ENCODE measurements at regions not wholly inside any gene's neighbourhood (a gene's known extent, or its start where the extent isn't known, plus 50 kb on each side); places are given as distances from the start of the nearest gene placed in this dataset.

GRCh38 chr12:59393506-59393905 lies 202.3 kb upstream of the SLC16A7 start:
- TF ChIP-seq, protein P1, sequence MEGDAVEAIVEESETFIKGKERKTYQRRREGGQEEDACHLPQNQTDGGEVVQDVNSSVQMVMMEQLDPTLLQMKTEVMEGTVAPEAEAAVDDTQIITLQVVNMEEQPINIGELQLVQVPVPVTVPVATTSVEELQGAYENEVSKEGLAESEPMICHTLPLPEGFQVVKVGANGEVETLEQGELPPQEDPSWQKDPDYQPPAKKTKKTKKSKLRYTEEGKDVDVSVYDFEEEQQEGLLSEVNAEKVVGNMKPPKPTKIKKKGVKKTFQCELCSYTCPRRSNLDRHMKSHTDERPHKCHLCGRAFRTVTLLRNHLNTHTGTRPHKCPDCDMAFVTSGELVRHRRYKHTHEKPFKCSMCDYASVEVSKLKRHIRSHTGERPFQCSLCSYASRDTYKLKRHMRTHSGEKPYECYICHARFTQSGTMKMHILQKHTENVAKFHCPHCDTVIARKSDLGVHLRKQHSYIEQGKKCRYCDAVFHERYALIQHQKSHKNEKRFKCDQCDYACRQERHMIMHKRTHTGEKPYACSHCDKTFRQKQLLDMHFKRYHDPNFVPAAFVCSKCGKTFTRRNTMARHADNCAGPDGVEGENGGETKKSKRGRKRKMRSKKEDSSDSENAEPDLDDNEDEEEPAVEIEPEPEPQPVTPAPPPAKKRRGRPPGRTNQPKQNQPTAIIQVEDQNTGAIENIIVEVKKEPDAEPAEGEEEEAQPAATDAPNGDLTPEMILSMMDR (IDR thresholded peaks at IDR 0.05): no peak
- TF ChIP-seq POLR2A (IDR thresholded peaks at IDR 0.05): no peak

All from esophagus squamous epithelium (tissue), 4 donors.